PC-3 (cell line): ENCODE measurements at regions not wholly inside any gene's neighbourhood (a gene's known extent, or its start where the extent isn't known, plus 50 kb on each side); places are given as distances from the start of the nearest gene placed in this dataset.
A peak's percentile ranks its signal among the peaks of the same experiment; 100 is the strongest.

Experiments used
- ATAC-seq: fragments of 200-7000 bp; cut with Tn5 transposase; 2 replicates; pipeline ENCODE4 v1.9.1; 2020; ENCODE audit warnings: mild to moderate bottlenecking, moderate library complexity
- BruUV-seq: library from RNA; stranded (reverse); fragments of 400-500 nt; replicated peaks from 2 replicates; lab custom pipeline; 2021; lab: Mats Ljungman, UMichigan
- CTCF ChIA-PET: fragments of 300-600 bp; sonication (Branson Sonifier 250); formaldehyde crosslinking; loops from one replicate; lab custom pipeline; 2022; ENCODE audit warnings: antibody characterized with exemption; lab: Charles Lee
- POLR2A ChIA-PET: fragments of 300-600 bp; sonication (Branson Sonifier 250); formaldehyde crosslinking; loops from one replicate; lab custom pipeline; 2022; ENCODE audit warnings: antibody characterized with exemption; ENCODE audit not compliant: unreplicated experiment; lab: Charles Lee
- DNase-seq: peaks from one replicate; pipeline ENCODE4 v3.0.0-alpha.2; 2015
- H2AFZ ChIP-seq: fragments of 300-600 bp; sonication (generic); 2 replicates; pipeline ENCODE4 v1.6.0; 2016; ENCODE audit warnings: antibody characterized with exemption, low read length
- H3F3A ChIP-seq: fragments of 300-600 bp; sonication (generic); one replicate; pipeline ENCODE4 v1.6.0; 2017; ENCODE audit warnings: antibody characterized with exemption, low read length, control low read depth, mild to moderate bottlenecking; ENCODE audit not compliant: unreplicated experiment
- H3K27ac ChIP-seq: fragments of 300-600 bp; sonication (generic); 2 replicates; pipeline ENCODE4 v1.5.1; 2016; ENCODE audit warnings: mild to moderate bottlenecking, low read length
- H3K27me3 ChIP-seq: fragments of 300-600 bp; sonication (generic); 2 replicates; pipeline ENCODE4 v1.6.1; 2016; ENCODE audit warnings: low read length, mixed read lengths
- H3K36me3 ChIP-seq: fragments of 300-600 bp; sonication (generic); 2 replicates; pipeline ENCODE4 v1.6.1; 2016; ENCODE audit warnings: low read depth, mixed run types, low read length, mixed read lengths
- H3K4me1 ChIP-seq: fragments of 300-600 bp; sonication (generic); 2 replicates; pipeline ENCODE4 v1.5.1; 2016; ENCODE audit warnings: low read length; ENCODE audit not compliant: insufficient read depth
- H3K4me2 ChIP-seq: fragments of 300-600 bp; sonication (generic); 2 replicates; pipeline ENCODE4 v1.6.0; 2016; ENCODE audit warnings: low read length
- H3K4me3 ChIP-seq: fragments of 300-600 bp; sonication (generic); 2 replicates; pipeline ENCODE4 v1.5.1; 2016; ENCODE audit warnings: mild to moderate bottlenecking, low read length, mixed read lengths
- H3K79me2 ChIP-seq: fragments of 300-600 bp; sonication (generic); 2 replicates; pipeline ENCODE4 v1.6.1; 2017; ENCODE audit warnings: low read length, mixed read lengths
- H3K9ac ChIP-seq: fragments of 300-600 bp; sonication (generic); 2 replicates; pipeline ENCODE4 v1.6.0; 2016; ENCODE audit warnings: mild to moderate bottlenecking, low read length
- H3K9me2 ChIP-seq: fragments of 300-600 bp; sonication (generic); replicated peaks from 2 replicates; pipeline ENCODE4 v1.6.1; 2016; ENCODE audit warnings: mixed run types, low read length, mixed read lengths
- H3K9me3 ChIP-seq: fragments of 300-600 bp; sonication (generic); 2 replicates; pipeline ENCODE4 v1.6.1; 2016; ENCODE audit warnings: low read length, mixed read lengths
- H4K20me1 ChIP-seq: fragments of 300-600 bp; sonication (generic); 2 replicates; pipeline ENCODE4 v1.6.1; 2016; ENCODE audit warnings: low read length, mixed read lengths
- CTCF ChIP-seq: fragments of 300-600 bp; sonication (generic); conservative IDR thresholded peaks from 2 replicates; pipeline ENCODE4 v1.5.1; 2017; ENCODE audit warnings: antibody characterized with exemption, low read depth, mild to moderate bottlenecking, low read length
- EZH2 ChIP-seq: fragments of 300-600 bp; sonication (generic); IDR thresholded peaks from one replicate; pipeline ENCODE4 v1.6.1; 2017; ENCODE audit warnings: antibody characterized with exemption, mild to moderate bottlenecking, low read length; ENCODE audit not compliant: unreplicated experiment
- EZH2phosphoT487 ChIP-seq: fragments of 300-600 bp; sonication (generic); IDR thresholded peaks from 2 replicates; pipeline ENCODE4 v1.6.1; 2018; ENCODE audit warnings: mild to moderate bottlenecking, antibody characterized with exemption, low read length, borderline replicate concordance
- intact Hi-C: fragments of 100-400 bp; cut with micrococcal nuclease; formaldehyde crosslinking; loops from 2 replicates; pipeline ENCODE4 v1.9.0; 2023

DNA sequence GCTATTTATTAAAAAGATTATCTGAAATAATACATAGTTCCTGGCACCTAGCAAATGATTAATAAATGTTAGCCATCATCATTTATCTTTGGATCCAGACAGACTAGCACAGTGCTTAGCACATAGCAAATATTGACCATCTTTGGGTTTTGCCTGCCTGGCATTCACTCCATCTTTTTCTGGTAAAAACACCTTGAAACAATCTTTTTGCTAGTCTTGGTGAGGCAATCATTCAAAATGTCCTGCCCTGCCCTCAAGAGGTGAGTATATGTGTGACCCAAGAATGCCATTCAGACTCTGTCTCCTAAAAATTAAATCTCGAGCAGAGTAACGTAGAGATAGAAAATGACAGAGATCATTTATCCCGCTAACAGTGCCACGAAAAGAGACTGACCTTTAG lies 78.3 kb upstream of the ZNF280D start:
- Histone ChIP-seq H3K4me3 (no peak overlapping the region), H3K79me2 (no peaks in the 10 kb centered on the region), H3K27ac (no peak overlapping the region), H3K4me2 (no peak overlapping the region), H3K36me3 (no peaks in the 10 kb centered on the region), H3K9me3 (peaks cover 16% of the 10 kb centered on the region; the same call in 1 of the 2 replicates), H2AFZ (no peak overlapping the region), H3K9me2 (no peaks in the 10 kb centered on the region), H3K27me3 (no peaks in the 10 kb centered on the region), H3F3A (no peaks in the 10 kb centered on the region), H3K4me1 (peaks cover 8% of the 10 kb centered on the region), H3K9ac (no peak overlapping the region), H4K20me1 (no peaks in the 10 kb centered on the region)
- ChIA-PET CTCF (no interaction called here), POLR2A (no interaction called here)
- ATAC-seq (no peak), DNase-seq (no peak)
- intact Hi-C loops: no loop called here
- TF ChIP-seq EZH2phosphoT487 (no peak), CTCF (no peak), EZH2 (no peak)
- BruUV-seq: no TSS peak

GRCh38 chr15:56808160-56808559 lies 74.9 kb upstream of the ZNF280D start:
- POLR2A ChIA-PET: no interaction called here
- H3K4me1 ChIP-seq: peaks cover 13% of the 10 kb centered on the region
- no peak overlapping the region for H3K4me3 ChIP-seq
- H3K36me3 ChIP-seq: no peaks in the 10 kb centered on the region
- CTCF ChIA-PET: no interaction called here
- no peaks in the 10 kb centered on the region for H3K27me3 ChIP-seq
- H2AFZ ChIP-seq: no peak overlapping the region
- H3F3A ChIP-seq: no peaks in the 10 kb centered on the region
- no peak overlapping the region for H3K4me2 ChIP-seq
- intact Hi-C loops: loop anchor here (5.0 kb wide), 1 partner anchor 76 kb away; the partner anchor contains the start of gene ZNF280D
- H3K27ac ChIP-seq: no peak overlapping the region
- H3K9me2 ChIP-seq: no peaks in the 10 kb centered on the region
- no TSS peak for BruUV-seq
- H3K79me2 ChIP-seq: no peaks in the 10 kb centered on the region
- no peak overlapping the region for H3K9ac ChIP-seq
- H3K9me3 ChIP-seq: peaks cover 16% of the 10 kb centered on the region; the same call in 1 of the 2 replicates
- no peaks in the 10 kb centered on the region for H4K20me1 ChIP-seq
- ATAC-seq: no peak
- no peak for TF ChIP-seq CTCF
- TF ChIP-seq EZH2: no peak
- no peak for TF ChIP-seq EZH2phosphoT487
- DNase-seq: no peak

GRCh38 chr15:56806148-56806536 lies 72.8 kb upstream of the ZNF280D start:
- Histone ChIP-seq H3K9me2 (no peaks in the 10 kb centered on the region), H3K9ac (peak overlapping the region; percentile 21), H3K79me2 (no peaks in the 10 kb centered on the region), H3K27me3 (no peaks in the 10 kb centered on the region), H3K27ac (peak overlapping the region; percentile 10), H3K4me1 (peaks cover 13% of the 10 kb centered on the region), H3K4me2 (peak overlapping the region; percentile 82), H3K36me3 (no peaks in the 10 kb centered on the region), H4K20me1 (no peaks in the 10 kb centered on the region), H3K9me3 (peaks cover 16% of the 10 kb centered on the region; the same call in 1 of the 2 replicates), H3K4me3 (peak overlapping the region; percentile 58), H3F3A (no peaks in the 10 kb centered on the region), H2AFZ (peak overlapping the region; percentile 77)
- DNase-seq (no peak), ATAC-seq (peak; percentile 29; the same call in 1 of the 2 replicates)
- intact Hi-C loops: loop anchor here (5.0 kb wide), 1 partner anchor 74 kb away; the partner anchor contains the start of gene ZNF280D
- TF ChIP-seq EZH2 (no peak), EZH2phosphoT487 (no peak), CTCF (no peak)
- ChIA-PET CTCF (no interaction called here), POLR2A (no interaction called here)
- no TSS peak for BruUV-seq
